GM21717 (cell line): ENCODE measurements at regions not wholly inside any gene's neighbourhood (a gene's known extent, or its start where the extent isn't known, plus 50 kb on each side); places are given as distances from the start of the nearest gene placed in this dataset.

Experiments
- ATAC-seq: cut with Tn5 transposase; IDR thresholded peaks from one replicate; pipeline ENCODE4 v1.9.1; 2021; ENCODE audit warnings: mild to moderate bottlenecking, moderate library complexity; ENCODE audit not compliant: unreplicated experiment

DNA sequence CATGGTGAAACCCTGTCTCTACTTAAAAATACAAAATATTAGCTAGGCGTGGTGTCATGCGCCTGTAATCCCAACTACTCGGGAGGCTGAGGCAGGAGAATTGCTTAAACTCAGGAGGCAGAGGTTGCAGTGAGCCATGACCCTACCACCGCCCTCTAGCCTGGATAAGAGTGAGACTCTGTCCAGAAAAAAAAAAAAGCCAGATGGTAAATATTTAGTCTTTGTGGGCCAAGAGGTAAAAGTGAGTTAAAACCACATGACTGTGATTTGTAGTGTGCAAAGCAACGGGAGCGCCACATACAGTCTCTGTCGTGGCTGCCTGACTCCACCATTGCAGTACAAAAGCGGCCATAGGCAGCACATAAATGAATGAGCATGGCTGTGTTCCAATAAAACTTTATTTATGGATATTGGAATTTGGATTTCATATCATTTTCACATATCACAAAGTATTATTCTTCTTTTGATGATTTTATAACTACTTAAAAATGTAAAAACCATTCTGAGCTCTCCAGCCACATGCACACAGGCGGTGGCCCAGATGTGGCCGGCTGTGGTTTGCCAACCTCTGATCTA lies 51.8 kb upstream of the CASZ1 start:
- no peak for ATAC-seq

DNA sequence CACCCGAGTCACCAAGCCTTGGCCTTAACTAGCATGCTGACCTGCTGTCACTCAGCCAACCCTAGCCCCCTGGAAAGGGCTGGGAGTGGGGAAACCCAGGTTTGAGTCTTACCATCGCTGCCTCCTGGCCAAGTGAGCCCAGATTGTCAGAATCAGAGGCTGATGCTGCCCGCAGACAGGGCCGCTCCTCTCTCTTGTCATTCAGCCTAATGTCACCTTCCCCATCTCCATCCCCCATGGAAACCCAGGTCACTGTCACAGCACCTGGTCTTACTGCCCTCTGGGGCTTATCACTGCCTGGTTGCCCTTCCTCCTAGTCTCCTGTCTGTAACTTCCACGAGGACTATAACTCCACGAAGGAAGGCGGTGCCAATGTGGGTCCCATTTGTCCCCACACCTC lies 53.6 kb upstream of the CASZ1 start:
- ATAC-seq, result no peak

DNA sequence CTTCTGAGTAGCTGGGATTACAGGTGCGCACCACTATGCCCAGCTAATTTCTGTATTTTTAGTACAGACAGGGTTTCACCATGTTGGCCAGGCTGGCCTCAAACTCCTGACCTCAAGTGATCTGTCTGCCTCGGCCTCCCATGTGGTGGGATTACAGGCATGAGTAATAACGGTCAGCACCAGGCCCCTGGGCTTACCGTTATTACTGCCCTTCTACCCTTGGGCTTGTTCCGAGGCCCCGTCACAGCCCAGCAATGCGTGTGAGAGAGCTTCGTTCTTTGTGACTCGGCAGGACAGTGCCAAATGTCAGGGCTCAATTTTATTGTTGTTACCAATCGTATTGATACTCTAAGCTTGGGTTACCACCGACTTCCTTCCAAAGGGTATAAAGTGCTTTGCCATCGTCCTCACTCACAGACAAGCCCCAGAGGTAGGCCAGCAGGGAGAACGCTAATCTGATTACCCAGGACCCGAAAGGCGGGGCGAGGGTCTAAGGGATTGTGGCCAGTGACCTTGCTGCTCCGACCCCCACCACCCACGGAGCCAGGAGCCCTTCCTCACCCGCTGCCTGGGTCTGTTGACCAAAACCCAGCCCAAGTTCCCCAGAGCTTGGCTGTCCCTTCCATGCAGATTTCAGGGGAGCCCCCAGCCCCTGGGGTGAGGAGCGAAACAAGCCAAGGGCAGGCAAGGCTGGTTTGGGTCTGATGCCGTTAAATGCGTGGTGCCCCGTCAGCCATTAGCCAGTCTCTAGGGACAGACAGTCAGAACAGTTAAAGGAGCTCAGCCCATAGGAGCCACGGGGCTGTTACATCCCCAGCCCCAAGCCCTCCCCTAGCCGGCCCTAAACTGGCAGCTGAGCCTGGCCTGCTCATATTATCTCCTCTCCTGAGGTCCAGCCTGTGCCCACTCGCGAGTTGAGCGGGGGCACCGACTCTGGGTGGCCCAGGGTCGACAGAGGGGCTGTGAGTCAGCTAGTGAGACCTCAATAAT lies 54.9 kb upstream of the CASZ1 start:
- no peak for ATAC-seq

DNA sequence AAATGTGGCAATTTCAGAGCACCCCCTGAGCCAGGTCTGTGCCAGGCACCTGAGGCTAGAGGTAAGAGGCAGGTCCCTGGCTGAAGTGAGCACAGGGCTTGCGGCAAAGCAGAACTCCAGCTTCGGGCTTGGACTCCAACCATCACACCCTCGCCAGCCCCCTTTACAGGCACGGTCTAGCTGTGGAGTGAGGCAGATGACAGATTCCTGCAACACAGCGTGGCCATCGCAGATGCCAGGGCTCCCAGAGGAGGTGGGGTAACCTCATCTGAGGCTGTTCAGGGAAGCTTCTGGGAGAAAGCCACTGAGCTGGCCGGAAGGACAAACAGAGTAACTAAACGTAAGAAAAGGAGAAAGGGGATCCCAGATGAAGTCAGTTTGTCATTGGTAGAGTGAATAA lies 55.6 kb upstream of the CASZ1 start:
- ATAC-seq, result no peak

DNA sequence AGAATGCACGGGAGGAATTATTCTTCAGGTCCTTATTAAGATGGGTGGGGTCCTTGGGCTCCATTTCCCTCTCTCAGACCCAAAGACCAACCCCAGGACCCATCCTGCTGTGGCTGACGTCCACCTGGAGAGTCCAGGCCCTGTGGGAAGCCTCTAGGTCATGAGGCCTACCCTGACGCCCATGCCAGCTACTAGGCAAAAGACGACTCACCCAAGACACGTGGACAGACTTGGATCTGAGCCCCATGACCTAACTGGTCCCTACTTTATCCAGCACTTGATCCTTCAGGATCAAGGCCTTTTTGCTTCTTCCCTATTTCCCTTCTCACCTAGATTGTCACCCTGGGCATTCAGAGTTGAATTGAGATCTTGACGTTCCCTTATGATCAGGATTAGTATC lies 56.0 kb upstream of the CASZ1 start:
- ATAC-seq, result no peak

DNA sequence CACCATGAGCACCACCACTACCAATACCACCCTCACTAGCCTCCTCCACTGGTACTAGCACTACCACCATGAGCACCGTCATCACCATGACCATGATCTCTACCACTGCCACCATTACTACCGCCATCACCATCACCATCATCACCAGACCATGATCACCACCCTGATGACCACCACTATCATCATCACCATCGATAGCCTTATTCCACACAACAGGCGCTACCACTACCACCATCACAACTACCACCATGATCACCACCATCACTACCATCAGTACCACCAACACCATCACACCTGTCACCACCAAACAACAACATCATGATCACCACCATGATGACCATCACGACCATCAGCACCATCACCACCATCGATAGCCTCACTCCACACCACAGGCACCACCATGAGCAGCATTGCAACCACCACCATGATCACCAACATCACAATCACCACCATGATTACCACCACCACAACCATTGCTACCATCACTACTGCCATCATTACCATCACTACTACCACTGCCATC lies 56.6 kb upstream of the CASZ1 start:
- ATAC-seq, result no peak

DNA sequence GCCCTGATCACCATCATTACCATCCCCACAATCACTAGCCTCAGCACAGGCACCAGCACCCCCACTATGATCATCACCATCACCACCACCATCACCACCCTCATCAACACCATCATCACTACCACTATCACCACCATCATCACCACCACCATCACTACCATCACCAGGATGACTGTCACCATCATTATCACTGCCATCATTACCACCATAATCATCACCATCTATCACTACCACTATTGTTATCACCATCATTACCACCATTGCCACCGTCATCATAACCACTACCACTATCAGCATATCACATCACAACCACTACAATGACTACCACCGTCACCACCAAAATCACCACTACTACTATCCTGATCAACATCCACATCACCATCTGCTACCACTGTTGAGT lies 57.3 kb upstream of the CASZ1 start:
- no peak for ATAC-seq

DNA sequence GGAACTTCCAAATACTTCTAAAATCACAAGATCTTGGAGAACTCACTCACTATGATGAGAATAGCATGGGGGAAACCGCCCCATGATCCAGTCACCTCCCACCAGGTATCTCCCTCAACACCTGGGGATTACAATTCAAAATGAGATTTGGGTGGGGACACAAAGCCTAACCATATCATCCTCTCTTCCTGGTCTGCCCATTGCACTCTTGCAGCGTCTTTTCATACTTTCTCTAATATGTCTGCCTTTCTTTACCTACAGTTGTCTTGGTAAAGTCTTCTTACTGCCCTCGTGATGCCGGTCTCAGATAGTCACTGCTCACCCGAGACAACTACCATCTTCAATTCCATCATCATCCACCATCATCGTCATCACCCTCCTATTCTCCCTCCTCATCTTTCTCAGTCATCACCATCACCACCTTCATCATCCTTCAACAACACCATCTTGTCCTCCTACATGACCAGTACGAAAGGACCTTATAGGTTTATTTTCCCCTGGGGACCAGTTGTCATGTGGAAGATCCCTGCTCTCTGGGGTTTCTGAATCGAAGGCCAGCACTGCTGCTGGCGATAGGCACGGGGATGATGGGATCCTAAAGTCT lies 58.5 kb upstream of the CASZ1 start:
- no peak for ATAC-seq

DNA sequence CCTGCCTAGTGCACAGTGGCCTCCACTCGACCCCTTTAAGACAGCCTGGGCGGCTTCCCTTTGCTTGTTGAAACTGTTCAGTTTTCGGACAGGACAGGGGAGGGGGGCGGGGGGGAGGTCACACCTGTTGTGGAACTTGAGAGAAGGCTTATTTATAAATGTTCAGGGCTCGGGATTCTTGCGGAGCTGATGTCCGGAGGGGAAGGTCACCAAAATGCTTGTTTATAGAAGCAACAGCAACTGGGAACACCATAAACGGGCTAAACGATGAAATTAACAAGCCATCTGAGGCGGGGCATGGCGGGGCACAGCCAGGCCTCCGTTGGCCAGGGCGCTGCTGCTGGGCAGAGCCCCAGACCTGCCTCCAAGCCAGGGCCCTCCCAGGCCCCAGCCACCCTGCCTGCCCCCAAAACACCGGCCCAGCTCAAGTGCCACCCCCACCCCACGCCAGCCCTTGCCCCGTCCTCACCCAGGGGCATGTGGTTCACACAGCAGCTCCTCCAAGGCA lies 59.8 kb upstream of the CASZ1 start:
- no peak for ATAC-seq

DNA sequence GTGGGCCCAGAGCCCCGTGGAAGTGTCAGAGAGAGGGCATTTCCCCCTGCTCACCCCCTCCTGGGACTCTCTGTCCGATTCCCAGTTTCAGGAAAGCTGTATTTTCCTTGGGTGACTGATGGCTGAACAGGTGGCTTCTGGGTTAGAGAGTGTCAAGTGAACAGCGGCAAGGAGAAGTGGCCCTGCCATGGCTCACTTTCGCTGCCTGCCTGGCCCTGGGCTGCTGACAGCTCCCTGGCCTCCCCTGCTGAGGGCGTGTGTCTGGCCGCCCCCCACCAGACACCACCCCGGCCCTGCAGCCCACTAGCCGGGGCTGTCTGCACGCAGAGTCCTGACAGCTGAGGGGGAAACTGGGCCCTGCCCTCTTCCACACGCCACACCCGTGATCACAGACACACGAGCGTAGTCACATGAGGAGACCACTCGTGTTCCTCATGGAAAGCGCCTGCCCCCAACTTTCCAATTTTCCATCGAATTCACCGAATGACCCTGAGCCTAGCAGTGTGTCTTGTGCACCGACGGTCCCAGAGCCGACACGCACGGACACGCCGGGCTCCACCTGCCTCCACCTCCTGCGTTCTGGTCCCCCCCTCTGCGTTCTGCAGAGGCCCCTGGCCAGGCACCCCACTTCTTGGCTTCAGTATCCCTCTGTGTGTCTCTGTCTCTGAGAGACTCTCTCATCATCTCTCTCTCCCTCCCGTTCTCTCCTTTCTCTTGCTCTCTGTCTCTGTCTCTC lies 60.6 kb upstream of the CASZ1 start:
- no peak for ATAC-seq

DNA sequence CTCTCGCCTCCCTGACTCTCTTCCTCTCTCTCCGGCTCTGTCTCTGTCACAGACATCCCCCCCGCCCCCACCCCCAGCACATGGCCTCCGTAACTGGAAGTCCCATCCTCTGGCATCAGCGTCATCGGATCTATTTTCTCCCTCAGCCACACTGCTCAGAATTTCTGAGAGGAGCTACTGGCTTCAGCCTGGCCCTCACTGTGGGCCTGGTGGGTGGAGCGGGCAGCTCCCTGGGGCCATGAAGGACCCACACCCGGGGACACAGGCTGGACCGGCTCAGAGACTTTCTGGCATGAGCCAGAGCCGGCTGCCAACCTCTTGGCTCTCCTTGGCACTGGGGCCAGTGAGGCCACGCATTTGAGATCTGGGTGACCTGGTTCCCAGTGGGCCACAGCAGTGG lies 61.2 kb upstream of the CASZ1 start:
- ATAC-seq, result no peak

DNA sequence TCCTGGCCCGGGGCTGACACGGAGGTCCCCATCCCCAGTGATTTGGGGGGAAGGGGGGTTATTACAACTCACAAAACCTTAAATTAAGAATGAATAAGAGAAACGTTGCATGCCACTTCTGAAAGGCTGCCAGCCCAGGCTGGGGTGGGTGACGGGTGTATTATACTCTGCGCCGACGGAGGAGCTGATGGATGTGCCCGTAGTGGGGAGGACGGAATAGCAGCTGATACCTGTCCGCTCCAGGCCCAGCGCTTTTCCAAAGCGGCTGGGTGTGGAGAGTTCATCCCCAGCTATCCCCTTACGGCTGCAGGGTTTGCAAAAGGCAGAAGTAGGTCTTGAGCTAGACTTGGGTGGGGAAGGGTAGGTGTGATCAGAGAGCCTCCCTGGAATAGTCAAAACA lies 63.8 kb upstream of the CASZ1 start:
- no peak for ATAC-seq

DNA sequence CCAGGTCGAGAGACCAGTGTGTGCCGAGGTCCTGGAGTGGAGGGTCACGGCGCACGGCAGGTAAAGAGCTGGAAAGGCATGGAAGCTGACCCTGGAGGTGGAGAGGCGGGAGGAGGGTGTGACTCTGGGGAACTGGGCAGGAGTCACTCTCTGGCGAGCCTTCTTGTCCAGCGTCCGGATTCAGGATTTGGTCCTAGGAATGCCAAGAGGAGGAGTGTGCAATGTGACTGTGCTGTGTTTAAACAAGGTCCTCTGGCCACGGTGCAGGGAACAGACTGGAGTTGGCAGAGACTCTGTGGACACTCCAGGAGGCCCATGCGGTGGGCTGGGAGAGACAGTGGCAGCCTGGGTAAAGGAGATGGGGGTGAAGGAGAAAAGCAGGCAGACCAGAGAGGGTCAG lies 64.2 kb upstream of the CASZ1 start:
- no peak for ATAC-seq

DNA sequence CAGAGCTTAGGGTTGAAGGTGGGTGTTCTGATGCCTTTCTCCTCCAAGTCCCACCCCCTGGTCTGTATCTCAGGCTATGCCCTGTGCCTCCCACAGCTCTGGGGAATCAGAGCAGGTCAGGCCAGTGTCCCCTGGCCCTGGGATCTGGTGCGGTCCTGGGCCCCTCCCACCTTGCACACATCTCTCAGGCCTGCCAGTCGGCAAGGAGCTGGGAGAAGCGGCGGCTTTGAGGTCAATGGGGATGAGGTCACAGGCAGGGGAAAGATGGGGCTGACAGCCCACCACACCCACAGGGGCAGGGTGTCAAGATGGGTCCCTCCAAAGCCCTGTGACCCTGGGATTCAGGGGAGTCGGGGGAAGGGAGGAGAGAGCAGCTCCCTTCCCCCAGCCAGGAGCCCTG lies 65.4 kb upstream of the CASZ1 start:
- no peak for ATAC-seq

DNA sequence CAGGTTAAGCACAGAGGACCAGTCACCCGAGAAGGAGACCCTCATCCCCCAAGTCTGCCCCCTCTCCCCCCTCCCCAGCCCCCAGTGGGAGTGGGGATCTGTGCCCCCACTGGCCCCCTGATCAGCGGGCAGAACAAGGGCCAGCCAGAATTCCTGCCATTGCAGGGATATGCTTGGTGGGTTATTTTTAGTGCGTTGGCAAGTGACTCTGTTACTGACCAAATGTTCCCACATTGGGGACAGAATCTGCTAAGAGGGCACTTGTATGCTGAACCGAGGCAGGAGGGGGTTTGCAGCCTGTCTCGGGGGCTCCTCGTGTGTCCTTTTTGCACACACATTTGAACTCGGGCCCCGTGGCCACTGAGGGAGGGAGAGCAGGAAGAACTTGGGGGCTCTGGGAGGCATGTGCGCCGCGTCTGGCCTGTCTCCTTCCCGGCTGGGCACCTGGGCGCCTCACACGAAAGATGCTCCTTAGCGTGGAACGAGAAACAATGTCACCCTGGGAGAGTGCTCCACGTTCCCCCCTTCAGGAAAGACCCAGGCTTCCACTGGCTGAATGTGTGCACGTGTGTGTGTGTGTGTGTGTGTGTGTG lies 66.4 kb upstream of the CASZ1 start:
- no peak for ATAC-seq

DNA sequence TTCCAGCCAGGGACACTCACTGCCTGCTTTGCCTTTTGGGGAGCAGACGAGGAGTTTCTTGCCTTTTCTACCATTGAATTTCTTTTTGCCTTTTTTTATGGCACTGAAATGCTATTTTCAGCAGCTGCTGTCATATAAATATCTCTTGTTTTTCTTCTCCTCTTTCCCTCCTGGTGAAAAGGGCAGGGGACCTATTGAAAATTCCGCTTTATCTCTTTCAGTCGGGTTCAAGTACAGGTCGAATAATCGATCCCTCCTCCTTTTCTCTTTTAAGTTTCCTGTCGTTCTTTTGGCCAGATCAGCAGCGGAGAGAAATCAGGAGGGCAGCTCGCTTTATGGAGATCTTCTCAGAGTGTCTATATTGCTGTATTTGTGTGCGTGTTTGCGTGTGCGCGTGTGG lies 67.4 kb upstream of the CASZ1 start:
- no peak for ATAC-seq

DNA sequence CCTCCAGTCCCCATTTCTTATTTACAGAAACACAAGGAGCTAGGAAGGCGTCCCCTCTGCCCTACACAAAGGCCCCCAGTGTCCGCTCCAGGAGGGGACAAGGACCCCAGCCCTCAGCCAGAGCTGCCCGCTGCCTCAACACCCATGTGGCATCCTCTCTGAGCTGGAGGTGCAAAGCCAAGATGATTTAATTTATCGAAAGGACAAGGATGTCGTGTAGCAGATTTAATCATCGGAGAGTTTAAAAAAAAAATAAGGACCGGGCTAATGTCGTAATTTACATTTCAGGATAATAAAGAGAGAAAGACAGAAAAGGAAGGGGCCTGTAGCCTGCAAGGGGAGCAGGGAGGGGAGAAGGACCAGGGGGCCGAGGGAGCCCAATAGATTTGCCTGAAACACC lies 68.3 kb upstream of the CASZ1 start:
- ATAC-seq, result no peak

DNA sequence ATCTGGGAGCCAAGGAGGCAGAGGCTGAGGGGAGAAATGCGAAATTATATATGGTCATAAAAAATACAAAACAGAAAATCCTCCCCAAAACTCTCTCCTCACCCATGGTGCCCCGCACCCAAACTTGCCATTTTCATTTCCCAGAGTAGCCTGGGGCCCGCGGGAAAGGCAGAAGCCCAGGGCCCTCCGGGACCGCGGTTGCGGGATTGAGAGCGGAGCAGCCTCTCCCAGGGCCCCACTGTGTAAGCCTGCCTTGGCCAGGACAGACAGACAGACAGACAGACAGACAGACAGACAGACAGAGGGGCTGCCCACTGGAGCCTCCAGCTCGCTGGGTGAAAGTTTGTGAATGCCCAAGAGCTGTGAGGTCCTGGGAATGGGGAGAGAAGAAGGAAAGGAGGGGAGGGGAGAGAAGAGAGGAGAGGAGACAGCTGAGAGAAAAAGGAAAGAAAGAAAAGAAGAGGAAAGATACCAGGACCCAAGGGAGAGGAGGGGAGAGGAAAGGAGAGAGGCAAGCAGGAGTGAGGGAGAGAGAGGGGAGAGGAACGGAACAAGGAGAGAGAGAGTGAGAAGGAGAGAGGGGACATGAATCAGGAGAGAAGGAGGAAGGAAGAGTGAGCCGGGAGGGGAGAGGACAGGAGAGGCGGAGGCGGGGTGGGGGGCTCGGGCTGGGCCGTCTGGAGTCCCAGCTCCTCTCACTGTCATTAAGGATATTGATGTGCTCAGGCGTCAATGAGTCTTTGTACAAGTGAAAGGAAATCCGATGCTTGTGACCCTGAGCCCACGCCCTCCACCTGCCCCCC lies 69.3 kb upstream of the CASZ1 start:
- no peak for ATAC-seq

DNA sequence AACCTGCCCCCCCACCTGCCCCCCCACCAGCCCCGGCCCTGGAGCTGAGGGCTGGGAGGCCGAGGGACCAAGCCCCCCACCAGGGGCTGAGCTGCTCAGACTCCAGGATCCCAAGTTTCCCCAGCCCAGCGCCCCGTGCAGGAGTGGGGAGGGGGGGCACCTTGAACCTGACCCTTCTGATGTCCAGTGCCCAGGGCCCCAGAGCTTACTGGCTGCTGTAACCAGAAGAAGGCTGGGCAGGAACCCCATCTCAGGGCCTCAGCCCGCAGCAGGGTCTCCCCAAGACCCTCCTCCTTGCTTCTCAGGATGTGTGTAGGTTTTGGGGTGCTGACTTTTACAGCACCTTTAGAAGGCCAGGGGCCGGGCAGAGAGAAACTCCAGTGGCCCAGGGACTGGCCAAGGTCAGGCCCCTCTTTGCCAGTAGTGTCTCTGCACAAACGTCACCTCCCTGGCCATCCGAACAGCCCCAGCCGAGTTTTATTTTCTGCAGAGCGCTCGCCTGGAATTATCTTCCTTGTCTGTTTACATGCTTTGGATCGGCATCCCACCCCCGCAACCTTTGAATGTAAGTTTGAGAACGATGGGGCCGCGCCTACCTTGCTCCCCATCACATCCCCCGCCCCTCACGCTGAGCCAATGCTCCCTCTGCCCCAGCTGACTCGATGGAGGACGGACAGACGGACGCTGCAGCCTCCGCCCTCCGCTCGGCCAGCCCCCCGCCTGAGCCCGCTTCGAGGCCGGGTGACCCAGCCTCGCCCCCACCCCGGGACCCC lies 70.1 kb upstream of the CASZ1 start:
- ATAC-seq, result no peak
